GM12892 (cell line): ENCODE measurements at regions not wholly inside any gene's neighbourhood (a gene's known extent, or its start where the extent isn't known, plus 50 kb on each side); places are given as distances from the start of the nearest gene placed in this dataset.

Experiments
- POLR2A ChIP-seq: IDR thresholded peaks from 2 replicates; pipeline ENCODE4 v1.6.1; 2011; ENCODE audit warnings: low read depth, low read length, control low read depth
- TAF1 ChIP-seq: IDR thresholded peaks from 2 replicates; pipeline ENCODE4 v1.6.1; 2011; ENCODE audit warnings: low read depth, mild to moderate bottlenecking, control low read depth, low read length, borderline replicate concordance

GRCh38 chr13:67440236-67440975, 210.3 kb upstream of the PCDH9 start:
- TF ChIP-seq TAF1, result no peak
- TF ChIP-seq POLR2A, result no peak
